ENCODE measurements at regions not wholly inside any gene's neighbourhood (a gene's known extent, or its start where the extent isn't known, plus 50 kb on each side); places are given as distances from the start of the nearest gene placed in this dataset.

- FAIRE-seq (no peak), ATAC-seq (no peak), DNase-seq (ENCODE audit: low read depth, low spot score) (no peak)
- Histone ChIP-seq H3K79me2 (ENCODE audit: control insufficient read depth, insufficient read depth, low read length) (no peaks in the 10 kb centered on the region), H3K4me3 (no peak overlapping the region), H3K9ac (ENCODE audit: control insufficient read depth, insufficient read depth, low read length) (no peak overlapping the region), H3K36me3 (ENCODE audit: control insufficient read depth in 2 of 2, insufficient read depth in 2 of 2, low read length in 1 of 2) (no peaks in the 10 kb centered on the region), H3K9me3 (replicated peaks; ENCODE audit: control insufficient read depth, insufficient read depth, low read length) (no peaks in the 10 kb centered on the region), H3K27ac (ENCODE audit: control insufficient read depth, insufficient read depth) (no peak overlapping the region), H3K27me3 (replicated peaks in 1 of 2; ENCODE audit: control insufficient read depth in 2 of 2, insufficient read depth in 2 of 2, low read length in 1 of 2) (no peaks in the 10 kb centered on the region), H4K20me1 (ENCODE audit: control insufficient read depth, insufficient read depth) (no peaks in the 10 kb centered on the region), H3K4me2 (ENCODE audit: control insufficient read depth, insufficient read depth) (no peak overlapping the region), H2AFZ (ENCODE audit: control insufficient read depth, low read depth, low read length) (no peak overlapping the region), H3K4me1 (ENCODE audit: control insufficient read depth, insufficient read depth, low read length) (no peaks in the 10 kb centered on the region)
- ChIA-PET CTCF (no interaction called here), SMC1A (ENCODE audit: uncharacterized antibody, unreplicated experiment) (interaction anchor here (0.6 kb wide), 1 partner anchor 84 kb away, joined by 3 read pairs; no protein-coding TSS in a partner anchor), RAD21 (ENCODE audit: unreplicated experiment) (no interaction called here), POLR2A (no interaction called here)
- intact Hi-C loops (cut with micrococcal nuclease; ENCODE audit: unreplicated experiment), result no loop called here
- TF ChIP-seq RAD21 (IDR thresholded peaks at IDR 0.05; ENCODE audit: insufficient read depth, low read depth, low read length) (no peak), KLF5 (IDR thresholded peaks at IDR 0.05; ENCODE audit: partially characterized antibody) (no peak), CREM (IDR thresholded peaks at IDR 0.05; ENCODE audit: low read depth) (no peak), GATAD2B (conservative IDR thresholded peaks at IDR 0.05; ENCODE audit: low read depth) (no peak), NR2C2 (IDR thresholded peaks at IDR 0.05; ENCODE audit: borderline replicate concordance, control insufficient read depth, insufficient read length, low read depth) (no peak), MTA3 (IDR thresholded peaks at IDR 0.05; ENCODE audit: borderline replicate concordance, low read length) (no peak), MEF2A (IDR thresholded peaks at IDR 0.05; ENCODE audit: insufficient read depth, low read depth, low read length) (no peak), ZNF622 (IDR thresholded peaks at IDR 0.05) (no peak), ZBTB40 (IDR thresholded peaks at IDR 0.05; ENCODE audit: borderline replicate concordance) (no peak), RELB (IDR thresholded peaks at IDR 0.05; ENCODE audit: low read depth) (no peak)
- BruUV-seq (replicated peaks), result no TSS peak
- in situ Hi-C loops (cut with MboI), result no loop called here
- WGBS (ENCODE audit: insufficient coverage, insufficient replicate concordance, low lambda C conversion rate, missing lambda C conversion rate), result 60% methylated on average over 3 of the region's 3 CpGs
Observed at GRCh38 chr7:26454180-26454579, 162.5 kb downstream of the SNX10 start.

Measured in GM12878 (cell line).